ENCODE measurements at regions not wholly inside any gene's neighbourhood (a gene's known extent, or its start where the extent isn't known, plus 50 kb on each side); places are given as distances from the start of the nearest gene placed in this dataset.

GRCh38 chr2:8544786-8545694, 136.8 kb upstream of the ID2 start (continued):
- 0 out of 2 replicates have a peak, but pooled peaks have one; percentile 53 for TF ChIP-seq RREB1 (CRISPR knock-in tag; IDR thresholded peaks at IDR 0.05)
- TF ChIP-seq ZBTB49 (CRISPR knock-in tag; IDR thresholded peaks at IDR 0.05; ENCODE audit: borderline replicate concordance): no peak
- TF ChIP-seq ESRRA (IDR thresholded peaks at IDR 0.05; ENCODE audit: borderline replicate concordance, low read depth): no peak
- TF ChIP-seq RAD21 (CRISPR knock-in tag; conservative IDR thresholded peaks at IDR 0.05 in 1 of 2, IDR thresholded peaks at IDR 0.05 in 1 of 2): peak; percentile 68 to 71
- peak; percentile 86 for TF ChIP-seq FOXP1 (CRISPR knock-in tag; IDR thresholded peaks at IDR 0.05)
- no peak for TF ChIP-seq PTBP1 (IDR thresholded peaks at IDR 0.05; ENCODE audit: low read depth, low read length)
- TF ChIP-seq SMARCC2 (IDR thresholded peaks at IDR 0.05; ENCODE audit: low read depth): peak; percentile 45; the same call in 1 of the 2 replicates
- peak; percentile 51; the same call in 1 of the 2 replicates for TF ChIP-seq TEAD4 (IDR thresholded peaks at IDR 0.05; ENCODE audit: low read length)
- no peak for TF ChIP-seq TEAD4 (CRISPR knock-in tag; IDR thresholded peaks at IDR 0.05; ENCODE audit: borderline replicate concordance)
- peak; percentile 38; the same call in 1 of the 2 replicates for TF ChIP-seq CHD2 (IDR thresholded peaks at IDR 0.05; ENCODE audit: low read depth, low read length)
- peak; percentile 93 for TF ChIP-seq ZNF384 (IDR thresholded peaks at IDR 0.05; ENCODE audit: low read depth, low read length)
- no peak for TF ChIP-seq NR2F6 (CRISPR knock-in tag; IDR thresholded peaks at IDR 0.05)
- TF ChIP-seq ZNF175 (CRISPR knock-in tag; IDR thresholded peaks at IDR 0.05; ENCODE audit: low read depth): 0 out of 2 replicates have a peak, but pooled peaks have one; percentile 24
- no peak for TF ChIP-seq ZNF165 (CRISPR knock-in tag; IDR thresholded peaks at IDR 0.05; ENCODE audit: borderline replicate concordance)
- peak in 1 of 2 experiments; percentile 51; a peak in 1 of 4 replicates for TF ChIP-seq TRIM24 (IDR thresholded peaks at IDR 0.05)
- TF ChIP-seq NFIX (CRISPR knock-in tag; IDR thresholded peaks at IDR 0.05; ENCODE audit: low read depth): no peak
- TF ChIP-seq CXXC5 (CRISPR knock-in tag; IDR thresholded peaks at IDR 0.05): peak; percentile 64

Measured in K562 (cell line).